ENCODE measurements at regions not wholly inside any gene's neighbourhood (a gene's known extent, or its start where the extent isn't known, plus 50 kb on each side); places are given as distances from the start of the nearest gene placed in this dataset.

GRCh38 chr12:24198936-24199671 is 249.6 kb upstream of the SOX5 start:
- no peak for DNase-seq

- no peak for DNase-seq
Measured at GRCh38 chr12:24198070-24198469, 248.6 kb upstream of the SOX5 start.

GRCh38 chr12:24197532-24197931 is 248.1 kb upstream of the SOX5 start:
- DNase-seq, result no peak

GRCh38 chr12:24195063-24195462 is 245.6 kb upstream of the SOX5 start:
- no peak for DNase-seq

- DNase-seq, result no peak
Measured at GRCh38 chr12:24191117-24191516, 241.6 kb upstream of the SOX5 start.

GRCh38 chr12:24185782-24186181 is 236.3 kb upstream of the SOX5 start:
- DNase-seq, result no peak

- no peak for DNase-seq
Measured at GRCh38 chr12:24177889-24178288, 228.4 kb upstream of the SOX5 start.

- DNase-seq, result no peak
Measured at GRCh38 chr12:24175929-24176328, 226.5 kb upstream of the SOX5 start.

- DNase-seq, result no peak
Measured at GRCh38 chr12:24175284-24175683, 225.8 kb upstream of the SOX5 start.

- no peak for DNase-seq
Measured at GRCh38 chr12:24173067-24173466, 223.6 kb upstream of the SOX5 start.

- DNase-seq, result no peak
Measured at GRCh38 chr12:24172773-24173066, 223.2 kb upstream of the SOX5 start.

GRCh38 chr12:24172031-24172772 is 222.7 kb upstream of the SOX5 start:
- DNase-seq, result no peak

GRCh38 chr12:24155042-24155441 is 205.6 kb upstream of the SOX5 start:
- no peak for DNase-seq

GRCh38 chr12:24153079-24153478 is 203.6 kb upstream of the SOX5 start:
- DNase-seq, result no peak

- DNase-seq, result no peak
Measured at GRCh38 chr12:24152270-24152669, 202.8 kb upstream of the SOX5 start.

GRCh38 chr12:24143928-24144327 is 194.5 kb upstream of the SOX5 start:
- no peak for DNase-seq

- DNase-seq, result no peak
Measured at GRCh38 chr12:24139035-24139434, 189.6 kb upstream of the SOX5 start.

GRCh38 chr12:24138041-24138440 is 188.6 kb upstream of the SOX5 start:
- no peak for DNase-seq

GRCh38 chr12:24135158-24135850 is 185.8 kb upstream of the SOX5 start:
- DNase-seq, result no peak

- no peak for DNase-seq
Measured at GRCh38 chr12:24134092-24134491, 184.6 kb upstream of the SOX5 start.

- DNase-seq, result no peak
Measured at GRCh38 chr12:24133384-24133783, 183.9 kb upstream of the SOX5 start.

- DNase-seq, result no peak
Measured at GRCh38 chr12:24127919-24128721, 178.7 kb upstream of the SOX5 start.

- no peak for DNase-seq
Measured at GRCh38 chr12:24125280-24125679, 175.8 kb upstream of the SOX5 start.
